ENCODE measurements at regions not wholly inside any gene's neighbourhood (a gene's known extent, or its start where the extent isn't known, plus 50 kb on each side); places are given as distances from the start of the nearest gene placed in this dataset.

DNA sequence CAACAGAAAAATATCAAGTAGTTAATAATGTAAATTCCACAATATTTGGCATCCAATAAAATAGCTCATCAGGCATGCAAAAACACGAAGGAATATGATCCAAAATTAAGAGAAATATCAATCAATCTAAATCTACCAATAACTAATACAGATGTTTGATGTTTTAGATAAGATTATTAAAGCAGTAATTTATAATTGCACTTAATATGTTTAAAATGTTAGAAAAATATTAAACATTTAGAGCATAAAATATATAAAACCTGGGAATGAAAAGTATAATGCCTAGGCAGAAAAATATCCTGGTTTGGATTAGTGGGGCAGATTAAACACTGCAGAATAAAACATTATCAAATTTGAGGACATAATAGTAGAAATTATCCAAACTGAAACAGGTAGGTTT lies 879.9 kb downstream of the FAM181B start:
- Histone ChIP-seq H3K4me1 (replicated peaks in 1 of 2) (no peaks in the 10 kb centered on the region), H3K27ac (no peak overlapping the region), H3K27me3 (no peaks in the 10 kb centered on the region), H3K36me3 (replicated peaks in 1 of 2) (no peaks in the 10 kb centered on the region), H3K4me3 (no peak overlapping the region), H3K9me3 (replicated peaks in 1 of 3) (no peaks in the 10 kb centered on the region)
- 63 to 69% (median 66%) methylated on average over 1 of the region's 1 CpG for WGBS, 4 donors
- TF ChIP-seq, protein P1, sequence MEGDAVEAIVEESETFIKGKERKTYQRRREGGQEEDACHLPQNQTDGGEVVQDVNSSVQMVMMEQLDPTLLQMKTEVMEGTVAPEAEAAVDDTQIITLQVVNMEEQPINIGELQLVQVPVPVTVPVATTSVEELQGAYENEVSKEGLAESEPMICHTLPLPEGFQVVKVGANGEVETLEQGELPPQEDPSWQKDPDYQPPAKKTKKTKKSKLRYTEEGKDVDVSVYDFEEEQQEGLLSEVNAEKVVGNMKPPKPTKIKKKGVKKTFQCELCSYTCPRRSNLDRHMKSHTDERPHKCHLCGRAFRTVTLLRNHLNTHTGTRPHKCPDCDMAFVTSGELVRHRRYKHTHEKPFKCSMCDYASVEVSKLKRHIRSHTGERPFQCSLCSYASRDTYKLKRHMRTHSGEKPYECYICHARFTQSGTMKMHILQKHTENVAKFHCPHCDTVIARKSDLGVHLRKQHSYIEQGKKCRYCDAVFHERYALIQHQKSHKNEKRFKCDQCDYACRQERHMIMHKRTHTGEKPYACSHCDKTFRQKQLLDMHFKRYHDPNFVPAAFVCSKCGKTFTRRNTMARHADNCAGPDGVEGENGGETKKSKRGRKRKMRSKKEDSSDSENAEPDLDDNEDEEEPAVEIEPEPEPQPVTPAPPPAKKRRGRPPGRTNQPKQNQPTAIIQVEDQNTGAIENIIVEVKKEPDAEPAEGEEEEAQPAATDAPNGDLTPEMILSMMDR (IDR thresholded peaks at IDR 0.05): no peak
- no peak for TF ChIP-seq POLR2A (IDR thresholded peaks at IDR 0.05)
- intact Hi-C loops (cut with DNase I): no loop called here
- no peak for DNase-seq

DNA sequence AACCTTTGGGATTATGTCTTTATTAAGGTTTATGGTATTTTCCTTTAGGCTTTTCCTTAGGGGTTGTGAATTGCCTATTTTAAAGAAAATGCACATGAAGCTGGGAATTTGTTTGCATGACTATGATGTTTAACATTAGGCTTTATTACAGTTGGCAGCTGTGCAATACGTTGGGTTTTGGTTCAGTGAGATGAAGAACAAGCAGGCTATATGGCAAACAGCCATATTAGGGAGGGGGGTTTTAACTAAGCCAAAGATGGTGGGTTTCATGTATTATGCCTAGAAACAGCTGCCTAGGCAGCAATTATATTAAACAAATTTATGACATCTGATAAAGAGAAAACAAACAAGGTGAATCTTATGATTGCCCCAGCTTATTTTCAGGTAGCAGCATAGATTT lies 880.8 kb downstream of the FAM181B start:
- Histone ChIP-seq H3K27ac (no peak overlapping the region), H3K9me3 (replicated peaks in 1 of 3) (no peaks in the 10 kb centered on the region), H3K27me3 (no peaks in the 10 kb centered on the region), H3K4me1 (replicated peaks in 1 of 2) (no peaks in the 10 kb centered on the region), H3K4me3 (no peak overlapping the region), H3K36me3 (replicated peaks in 1 of 2) (no peaks in the 10 kb centered on the region)
- DNase-seq: no peak
- no peak for TF ChIP-seq POLR2A (IDR thresholded peaks at IDR 0.05)
- TF ChIP-seq, protein P1 (IDR thresholded peaks at IDR 0.05): no peak
- 58 to 79% (median 71%) methylated on average over 1 of the region's 1 CpG for WGBS, 4 donors
- intact Hi-C loops (cut with DNase I): no loop called here

DNA sequence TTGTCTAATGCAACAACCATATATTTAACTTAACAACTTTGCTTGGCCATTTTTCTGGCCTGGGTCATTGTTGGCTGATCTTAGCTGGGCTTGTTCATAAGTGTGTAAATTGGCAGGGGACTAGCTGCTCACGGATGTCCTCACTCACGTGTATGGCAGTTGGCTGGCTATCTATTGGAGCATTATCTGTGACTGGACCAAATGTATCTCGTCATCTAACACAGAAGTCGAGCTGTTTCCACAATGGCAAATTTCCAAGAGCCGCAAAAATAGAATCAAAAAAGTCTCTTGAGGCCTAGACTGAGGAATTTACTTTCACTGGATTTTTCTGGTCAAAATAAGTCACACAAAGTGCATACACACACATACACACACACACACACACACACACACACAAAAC lies 893.3 kb downstream of the FAM181B start:
- Histone ChIP-seq H3K27me3 (no peaks in the 10 kb centered on the region), H3K9me3 (replicated peaks in 1 of 3) (no peaks in the 10 kb centered on the region), H3K27ac (no peak overlapping the region), H3K4me3 (no peak overlapping the region), H3K4me1 (replicated peaks in 1 of 2) (no peaks in the 10 kb centered on the region), H3K36me3 (replicated peaks in 1 of 2) (no peaks in the 10 kb centered on the region)
- no peak for TF ChIP-seq POLR2A (IDR thresholded peaks at IDR 0.05)
- TF ChIP-seq, protein P1 (IDR thresholded peaks at IDR 0.05): no peak
- intact Hi-C loops (cut with DNase I): no loop called here
- no peak for DNase-seq
- WGBS, 4 donors: 59 to 71% (median 65%) methylated on average over 5 of the region's 5 CpGs

DNA sequence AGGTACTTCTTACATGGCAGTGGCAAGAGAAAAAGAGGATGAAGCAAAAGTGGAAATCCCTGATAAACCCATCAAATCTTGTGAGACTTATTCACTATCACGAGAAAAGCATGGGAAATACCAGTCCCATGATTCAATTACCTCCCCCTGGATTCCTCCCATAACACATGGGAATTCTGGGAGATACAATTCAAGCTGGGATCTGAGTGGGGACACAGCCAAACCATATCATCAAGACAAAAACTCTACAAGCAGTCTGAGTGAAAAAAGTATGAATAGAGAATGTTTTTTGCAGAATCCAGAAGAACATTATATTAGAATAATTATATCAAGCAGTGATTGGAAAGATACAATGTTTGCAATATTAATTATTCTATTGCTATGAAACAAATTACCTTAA lies 893.7 kb downstream of the FAM181B start:
- Histone ChIP-seq H3K4me1 (replicated peaks in 1 of 2) (no peaks in the 10 kb centered on the region), H3K9me3 (replicated peaks in 1 of 3) (no peaks in the 10 kb centered on the region), H3K36me3 (replicated peaks in 1 of 2) (no peaks in the 10 kb centered on the region), H3K27me3 (no peaks in the 10 kb centered on the region), H3K4me3 (no peak overlapping the region), H3K27ac (no peak overlapping the region)
- no peak for DNase-seq
- WGBS, 4 donors: 38 to 62% (median 59%) methylated on average over 1 of the region's 1 CpG
- TF ChIP-seq, protein P1 (IDR thresholded peaks at IDR 0.05): no peak
- no peak for TF ChIP-seq POLR2A (IDR thresholded peaks at IDR 0.05)
- intact Hi-C loops (cut with DNase I): no loop called here

Measured in adrenal gland (tissue), 9 donors.